PC-9 (cell line): ENCODE measurements at regions not wholly inside any gene's neighbourhood (a gene's known extent, or its start where the extent isn't known, plus 50 kb on each side); places are given as distances from the start of the nearest gene placed in this dataset.
"Not testable (repeated sequence)": the region's sequence is repeated elsewhere in the genome, so short reads cannot be mapped to it uniquely, and the experiment has no call there.

Experiments
- BruUV-seq: library from RNA; stranded (reverse); fragments of 400-500 nt; replicated peaks from 2 replicates; lab custom pipeline; 2021; lab: Mats Ljungman, UMichigan
- CTCF ChIA-PET: fragments of 300-600 bp; sonication (Branson Sonifier 250); formaldehyde crosslinking; loops from one replicate; lab custom pipeline; 2022; ENCODE audit warnings: antibody characterized with exemption; lab: Charles Lee
- POLR2A ChIA-PET: fragments of 300-600 bp; sonication (Branson Sonifier 250); formaldehyde crosslinking; loops from one replicate; lab custom pipeline; 2022; ENCODE audit warnings: antibody characterized with exemption; ENCODE audit not compliant: unreplicated experiment; lab: Charles Lee
- DNase-seq, 2 experiments: peaks; one replicate each; pipeline versions ENCODE4 v3.0.0 to v3.0.0-alpha.2; 2015 to 2022; ENCODE audit warnings: mixed read lengths in 1 of 2
- H2AFZ ChIP-seq: fragments of 200-600 bp; sonication (generic); 2 replicates; pipeline ENCODE4 v1.8.1; 2017; ENCODE audit warnings: antibody characterized with exemption
- H3F3A ChIP-seq: fragments of 200-600 bp; sonication (generic); 2 replicates; pipeline ENCODE4 v1.8.1; 2017; ENCODE audit warnings: antibody characterized with exemption, mild to moderate bottlenecking, low read depth; ENCODE audit not compliant: insufficient read depth
- H3K27ac ChIP-seq: fragments of 200-600 bp; sonication (generic); 2 replicates; pipeline ENCODE4 v1.6.1; 2016; ENCODE audit warnings: mixed run types
- H3K27me3 ChIP-seq: fragments of 200-600 bp; sonication (generic); 2 replicates; pipeline ENCODE4 v1.6.1; 2016; ENCODE audit warnings: low read depth, mixed run types; ENCODE audit not compliant: insufficient read depth
- H3K36me3 ChIP-seq: fragments of 200-600 bp; sonication (generic); 2 replicates; pipeline ENCODE4 v1.6.1; 2016; ENCODE audit warnings: low read depth, mixed run types
- H3K4me1 ChIP-seq: fragments of 200-600 bp; sonication (generic); replicated peaks from 2 replicates; pipeline ENCODE4 v1.6.1; 2016; ENCODE audit warnings: mixed run types; ENCODE audit not compliant: insufficient read depth
- H3K4me2 ChIP-seq: fragments of 200-600 bp; sonication (generic); 2 replicates; pipeline ENCODE4 v1.6.1; 2017; ENCODE audit warnings: mixed run types
- H3K4me3 ChIP-seq: fragments of 200-600 bp; sonication (generic); 2 replicates; pipeline ENCODE4 v1.6.1; 2016; ENCODE audit warnings: mixed run types
- H3K79me2 ChIP-seq: fragments of 200-600 bp; sonication (generic); 2 replicates; pipeline ENCODE4 v1.6.1; 2017; ENCODE audit warnings: low read depth, mixed run types
- H3K9me2 ChIP-seq: fragments of 200-600 bp; sonication (generic); 2 replicates; pipeline ENCODE4 v1.8.1; 2017; ENCODE audit warnings: mild to moderate bottlenecking; ENCODE audit not compliant: insufficient read depth
- H3K9me3 ChIP-seq: fragments of 200-600 bp; sonication (generic); 2 replicates; pipeline ENCODE4 v1.8.1; 2016; ENCODE audit warnings: low read depth; ENCODE audit not compliant: insufficient read depth
- H4K20me1 ChIP-seq: fragments of 200-600 bp; sonication (generic); 2 replicates; pipeline ENCODE4 v1.8.1; 2017; ENCODE audit not compliant: insufficient read depth
- EZH2 ChIP-seq: fragments of 200-600 bp; sonication (generic); IDR thresholded peaks from 2 replicates; pipeline ENCODE4 v1.8.0; 2017; ENCODE audit warnings: antibody characterized with exemption, low read depth
- intact Hi-C: fragments of 100-400 bp; cut with micrococcal nuclease; formaldehyde crosslinking; loops from one replicate; pipeline ENCODE4 v1.10.0; 2022; ENCODE audit not compliant: unreplicated experiment
- TF ChIP-seq, protein P1 (sequence below): fragments of 200-600 bp; sonication (generic); conservative IDR thresholded peaks from 2 replicates; pipeline ENCODE4 v1.6.1; 2017; ENCODE audit warnings: mixed run types, antibody characterized with exemption, mild to moderate bottlenecking, moderate library complexity

DNA sequence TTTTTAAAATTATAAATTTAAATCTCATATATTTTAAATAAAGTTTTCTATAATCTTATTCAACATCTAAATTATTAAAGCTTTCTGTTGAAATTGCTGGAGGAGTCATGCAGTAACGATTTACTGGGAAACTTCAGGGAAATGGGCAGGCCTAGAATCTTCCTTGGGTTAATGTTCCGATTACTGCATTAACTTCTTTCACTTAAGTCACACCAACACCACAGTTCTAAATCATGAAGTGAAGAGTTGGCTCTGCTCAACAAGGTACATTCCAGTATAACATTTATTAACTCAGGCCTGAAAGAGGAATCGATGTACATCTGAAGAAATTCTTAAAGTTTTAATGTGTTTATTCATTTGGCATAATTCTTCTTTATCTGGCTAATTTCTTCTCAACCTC lies 244.3 kb downstream of the CCER1 start:
- TF ChIP-seq, protein P1, sequence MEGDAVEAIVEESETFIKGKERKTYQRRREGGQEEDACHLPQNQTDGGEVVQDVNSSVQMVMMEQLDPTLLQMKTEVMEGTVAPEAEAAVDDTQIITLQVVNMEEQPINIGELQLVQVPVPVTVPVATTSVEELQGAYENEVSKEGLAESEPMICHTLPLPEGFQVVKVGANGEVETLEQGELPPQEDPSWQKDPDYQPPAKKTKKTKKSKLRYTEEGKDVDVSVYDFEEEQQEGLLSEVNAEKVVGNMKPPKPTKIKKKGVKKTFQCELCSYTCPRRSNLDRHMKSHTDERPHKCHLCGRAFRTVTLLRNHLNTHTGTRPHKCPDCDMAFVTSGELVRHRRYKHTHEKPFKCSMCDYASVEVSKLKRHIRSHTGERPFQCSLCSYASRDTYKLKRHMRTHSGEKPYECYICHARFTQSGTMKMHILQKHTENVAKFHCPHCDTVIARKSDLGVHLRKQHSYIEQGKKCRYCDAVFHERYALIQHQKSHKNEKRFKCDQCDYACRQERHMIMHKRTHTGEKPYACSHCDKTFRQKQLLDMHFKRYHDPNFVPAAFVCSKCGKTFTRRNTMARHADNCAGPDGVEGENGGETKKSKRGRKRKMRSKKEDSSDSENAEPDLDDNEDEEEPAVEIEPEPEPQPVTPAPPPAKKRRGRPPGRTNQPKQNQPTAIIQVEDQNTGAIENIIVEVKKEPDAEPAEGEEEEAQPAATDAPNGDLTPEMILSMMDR: no peak
- TF ChIP-seq EZH2: no peak
- Histone ChIP-seq H3K79me2 (no peaks in the 10 kb centered on the region), H3K4me2 (no peak overlapping the region), H3F3A (no peaks in the 10 kb centered on the region), H3K4me3 (no peak overlapping the region), H2AFZ (no peak overlapping the region), H3K36me3 (no peaks in the 10 kb centered on the region), H3K27ac (no peak overlapping the region), H3K4me1 (no peaks in the 10 kb centered on the region), H4K20me1 (no peaks in the 10 kb centered on the region), H3K9me2 (no peaks in the 10 kb centered on the region), H3K9me3 (no peaks in the 10 kb centered on the region), H3K27me3 (no peaks in the 10 kb centered on the region)
- intact Hi-C loops: no loop called here
- ChIA-PET CTCF (no interaction called here), POLR2A (no interaction called here)
- DNase-seq: no peak
- BruUV-seq: no TSS peak

GRCh38 chr12:90706036-90706435 lies 248.9 kb downstream of the CCER1 start:
- no peaks in the 10 kb centered on the region for H3K9me3 ChIP-seq
- no peak for DNase-seq
- H2AFZ ChIP-seq: no peak overlapping the region
- no peaks in the 10 kb centered on the region for H4K20me1 ChIP-seq
- no peak overlapping the region for H3K4me3 ChIP-seq
- no TSS peak for BruUV-seq
- intact Hi-C loops: no loop called here
- H3K27ac ChIP-seq: no peak overlapping the region
- H3F3A ChIP-seq: no peaks in the 10 kb centered on the region
- POLR2A ChIA-PET: no interaction called here
- H3K4me1 ChIP-seq: no peaks in the 10 kb centered on the region
- no peak for TF ChIP-seq EZH2
- H3K27me3 ChIP-seq: no peaks in the 10 kb centered on the region
- H3K36me3 ChIP-seq: no peaks in the 10 kb centered on the region
- H3K9me2 ChIP-seq: no peaks in the 10 kb centered on the region
- no peaks in the 10 kb centered on the region for H3K79me2 ChIP-seq
- no peak overlapping the region for H3K4me2 ChIP-seq
- CTCF ChIA-PET: no interaction called here

DNA sequence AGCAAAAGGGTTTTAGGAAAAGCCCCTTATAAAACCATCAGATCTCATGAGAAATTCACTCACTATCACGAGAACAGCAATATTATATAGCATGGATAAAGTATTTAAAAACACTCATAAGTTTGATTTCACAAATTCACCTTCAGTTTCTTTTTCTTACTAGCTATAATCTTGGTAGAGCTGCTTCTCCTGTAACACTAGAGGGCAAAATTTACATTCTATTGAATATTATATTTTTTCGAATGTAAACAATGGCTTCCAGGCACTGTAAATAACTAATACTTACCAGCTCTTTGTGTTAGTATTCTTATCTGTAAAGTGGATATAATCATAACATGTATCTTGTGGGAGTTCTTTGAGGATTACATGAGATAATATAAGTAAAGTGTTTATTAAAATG lies 259.6 kb downstream of the CCER1 start:
- intact Hi-C loops: no loop called here
- ChIA-PET POLR2A (interaction anchor here (0.7 kb wide), 1 partner anchor 1678 kb away, joined by 6 read pairs; no protein-coding TSS in a partner anchor), CTCF (no interaction called here)
- TF ChIP-seq, protein P1: no peak; the same call in 1 of the 2 replicates
- no peak for TF ChIP-seq EZH2
- no peak overlapping the region for H3K4me3 ChIP-seq
- H3F3A ChIP-seq: no peaks in the 10 kb centered on the region
- H3K27ac ChIP-seq: no peak overlapping the region
- no peaks in the 10 kb centered on the region for H3K27me3 ChIP-seq
- DNase-seq: no peak
- BruUV-seq: no TSS peak
- no peaks in the 10 kb centered on the region for H3K79me2 ChIP-seq
- no peaks in the 10 kb centered on the region for H3K36me3 ChIP-seq
- H3K9me2 ChIP-seq: no peaks in the 10 kb centered on the region
- peak overlapping the region; percentile 49; the same call in 1 of the 2 replicates for H2AFZ ChIP-seq
- H4K20me1 ChIP-seq: no peaks in the 10 kb centered on the region
- no peaks in the 10 kb centered on the region for H3K9me3 ChIP-seq
- H3K4me2 ChIP-seq: no peak overlapping the region
- no peaks in the 10 kb centered on the region for H3K4me1 ChIP-seq

- no peaks in the 10 kb centered on the region for H3K27me3 ChIP-seq
- H3F3A ChIP-seq: no peaks in the 10 kb centered on the region
- H3K9me2 ChIP-seq: no peaks in the 10 kb centered on the region
- no peak overlapping the region for H2AFZ ChIP-seq
- no TSS peak for BruUV-seq
- no peak overlapping the region for H3K4me2 ChIP-seq
- no peak for DNase-seq
- no peak overlapping the region for H3K27ac ChIP-seq
- H3K36me3 ChIP-seq: no peaks in the 10 kb centered on the region
- intact Hi-C loops: no loop called here
- no peak for TF ChIP-seq EZH2
- TF ChIP-seq, protein P1: no peak
- no peaks in the 10 kb centered on the region for H4K20me1 ChIP-seq
- 0 out of 2 replicates have a peak, but pooled peaks cover 1% of the 10 kb centered on the region for H3K9me3 ChIP-seq
- ChIA-PET POLR2A (no interaction called here), CTCF (no interaction called here)
- H3K4me3 ChIP-seq: no peak overlapping the region
- H3K4me1 ChIP-seq: no peaks in the 10 kb centered on the region
- no peaks in the 10 kb centered on the region for H3K79me2 ChIP-seq
These were observed 264.9 kb downstream of the CCER1 start for GRCh38 chr12:90690120-90690519.

DNA sequence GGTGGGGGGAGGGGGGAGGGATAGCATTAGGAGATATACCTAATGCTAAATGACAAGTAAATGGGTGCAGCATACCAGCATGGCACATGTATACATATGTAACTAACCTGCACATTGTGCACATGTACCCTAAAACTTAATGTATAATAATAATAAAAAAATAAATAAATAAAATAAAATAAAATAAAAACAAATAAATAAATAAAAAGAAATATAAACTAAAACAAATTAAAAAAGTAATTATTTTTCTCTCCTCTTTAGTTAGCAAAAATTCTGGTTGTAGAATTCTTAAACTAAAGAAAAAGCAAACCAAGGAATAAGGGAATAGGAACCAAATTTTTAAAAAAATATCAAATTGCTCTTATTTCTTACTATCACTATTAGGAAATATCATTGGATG lies 267.3 kb downstream of the CCER1 start:
- H2AFZ ChIP-seq, H3K27ac ChIP-seq, POLR2A ChIA-PET, CTCF ChIA-PET, DNase-seq, H3K79me2 ChIP-seq, H3F3A ChIP-seq, H3K4me2 ChIP-seq, H3K27me3 ChIP-seq, H3K9me2 ChIP-seq, BruUV-seq, intact Hi-C loops, H4K20me1 ChIP-seq, H3K9me3 ChIP-seq, H3K4me1 ChIP-seq, H3K36me3 ChIP-seq, H3K4me3 ChIP-seq: not testable (repeated sequence)
